GM12878 (cell line): ENCODE measurements at regions not wholly inside any gene's neighbourhood (a gene's known extent, or its start where the extent isn't known, plus 50 kb on each side); places are given as distances from the start of the nearest gene placed in this dataset.

Experiments used
- ATAC-seq: fragments of 200-7000 bp; cut with Tn5 transposase; 3 replicates; pipeline ENCODE4 v1.9.1; 2020; ENCODE audit warnings: mild to moderate bottlenecking, moderate library complexity
- BruUV-seq: library from RNA; stranded (reverse); fragments of 400-500 nt; replicated peaks from 2 replicates; lab custom pipeline; 2021; lab: Mats Ljungman, UMichigan
- CTCF ChIA-PET: fragments of 300-600 bp; sonication (Branson Sonifier 250); formaldehyde crosslinking; extraction: SDS; loops from one replicate; lab custom pipeline; 2021; ENCODE audit warnings: inconsistent platforms; lab: Yijun Ruan, JAX
- POLR2A ChIA-PET: fragments of 350-600 bp; formaldehyde crosslinking; extraction: SDS; loops from one replicate; lab custom pipeline; 2021; ENCODE audit warnings: inconsistent platforms; lab: Charles Lee
- RAD21 ChIA-PET: fragments of 300-600 bp; sonication (Branson Sonifier 250); formaldehyde crosslinking; loops from one replicate; lab custom pipeline; 2023; ENCODE audit warnings: antibody characterized with exemption; ENCODE audit not compliant: unreplicated experiment; lab: Charles Lee
- SMC1A ChIA-PET: fragments of 300-600 bp; sonication (Branson Sonifier 250); formaldehyde crosslinking; loops from one replicate; lab custom pipeline; 2023; ENCODE audit not compliant: unreplicated experiment, uncharacterized antibody; lab: Charles Lee
- DNase-seq: peaks from one replicate; pipeline ENCODE4 v3.0.0-alpha.2; 2011; ENCODE audit warnings: low read depth, low spot score
- FAIRE-seq: peaks from 3 replicates; lab custom pipeline; 2011; peaks lifted over from hg19 to GRCh38; lab: Jason Lieb, UNC
- H2AFZ ChIP-seq: 2 replicates; pipeline ENCODE4 v1.6.0; 2011; ENCODE audit warnings: low read depth, low read length, control low read depth; ENCODE audit not compliant: control insufficient read depth
- H3K27ac ChIP-seq: 2 replicates; pipeline ENCODE4 v1.5.1; 2011; ENCODE audit warnings: control low read depth; ENCODE audit not compliant: control insufficient read depth, insufficient read depth
- H3K27me3 ChIP-seq, 2 experiments: replicated peaks in 1 of 2; 2 replicates each; pipeline versions ENCODE4 v1.6.0 to v1.6.1; 2011; ENCODE audit warnings: low read length in 1 of 2; ENCODE audit not compliant: control insufficient read depth in 2 of 2, insufficient read depth in 2 of 2
- H3K36me3 ChIP-seq, 2 experiments: 2 replicates each; pipeline ENCODE4 v1.5.1; 2011; ENCODE audit warnings: low read length in 1 of 2; ENCODE audit not compliant: control insufficient read depth in 2 of 2, insufficient read depth in 2 of 2
- H3K4me1 ChIP-seq: 2 replicates; pipeline ENCODE4 v1.6.1; 2011; ENCODE audit warnings: mild to moderate bottlenecking, low read length, moderate library complexity, mixed read lengths; ENCODE audit not compliant: control insufficient read depth, insufficient read depth
- H3K4me2 ChIP-seq: 2 replicates; pipeline ENCODE4 v1.6.0; 2011; ENCODE audit warnings: control low read depth; ENCODE audit not compliant: control insufficient read depth, insufficient read depth
- H3K4me3 ChIP-seq: fragments of 200-600 bp; sonication (generic); 2 replicates; pipeline ENCODE4 v1.5.1; 2016
- H3K79me2 ChIP-seq: 2 replicates; pipeline ENCODE4 v1.6.0; 2011; ENCODE audit warnings: low read length; ENCODE audit not compliant: control insufficient read depth, insufficient read depth
- H3K9ac ChIP-seq: 2 replicates; pipeline ENCODE4 v1.8.0; 2011; ENCODE audit warnings: low read length, control low read depth, mixed read lengths; ENCODE audit not compliant: control insufficient read depth, insufficient read depth
- H3K9me3 ChIP-seq: replicated peaks from 3 replicates; pipeline ENCODE4 v1.5.1; 2011; ENCODE audit warnings: mild to moderate bottlenecking, low read length; ENCODE audit not compliant: control insufficient read depth, insufficient read depth
- H4K20me1 ChIP-seq: 2 replicates; pipeline ENCODE4 v1.6.0; 2011; ENCODE audit not compliant: control insufficient read depth, insufficient read depth
- ATF2 ChIP-seq: IDR thresholded peaks from 2 replicates; pipeline ENCODE4 v1.6.1; 2012; ENCODE audit warnings: low read length, inconsistent platforms
- E2F4 ChIP-seq: IDR thresholded peaks from 2 replicates; pipeline ENCODE4 v1.6.1; 2012; ENCODE audit warnings: low read depth, low read length, improper control_type of control experiment
- EGR1 ChIP-seq, 2 experiments: IDR thresholded peaks; 1 replicate in 1 of 2; 2 replicates in 1 of 2; pipeline ENCODE4 v1.6.1; 2011 to 2012; ENCODE audit warnings: low read depth in 2 of 2, low read length in 2 of 2, borderline replicate concordance in 1 of 2, mild to moderate bottlenecking in 1 of 2, moderate library complexity in 1 of 2
- ETV6 ChIP-seq, 2 experiments: fragments of 450-650 bp in 1 of 2; IDR thresholded peaks in 1 of 2; conservative IDR thresholded peaks in 1 of 2; 2 replicates each; pipeline ENCODE4 v1.6.1; 2014; ENCODE audit warnings: antibody characterized with exemption in 1 of 2, borderline replicate concordance in 1 of 2, low read depth in 1 of 2, mild to moderate bottlenecking in 1 of 2, moderate library complexity in 1 of 2
- IRF3 ChIP-seq: fragments of 450-650 bp; IDR thresholded peaks from 2 replicates; pipeline ENCODE4 v1.6.1; 2014; ENCODE audit warnings: mild to moderate bottlenecking
- KLF5 ChIP-seq: fragments of 450-650 bp; IDR thresholded peaks from 2 replicates; pipeline ENCODE4 v1.6.1; 2014; ENCODE audit warnings: mild to moderate bottlenecking; ENCODE audit not compliant: partially characterized antibody
- MTA3 ChIP-seq: IDR thresholded peaks from 2 replicates; pipeline ENCODE4 v1.6.1; 2012; ENCODE audit warnings: low read length, inconsistent platforms, borderline replicate concordance
- NR2C2 ChIP-seq: IDR thresholded peaks from 2 replicates; pipeline ENCODE4 v1.6.1; 2011; ENCODE audit warnings: borderline replicate concordance, low read depth; ENCODE audit not compliant: control insufficient read depth, insufficient read length
- PKNOX1 ChIP-seq: fragments of 450-650 bp; IDR thresholded peaks from 2 replicates; pipeline ENCODE4 v1.6.1; 2016; ENCODE audit warnings: mild to moderate bottlenecking
- ZBED1 ChIP-seq: IDR thresholded peaks from 2 replicates; pipeline ENCODE4 v1.6.1; 2016; ENCODE audit warnings: borderline replicate concordance
- ZNF384 ChIP-seq: IDR thresholded peaks from 2 replicates; pipeline ENCODE4 v1.6.1; 2012; ENCODE audit warnings: low read depth, mild to moderate bottlenecking, low read length, improper control_type of control experiment, borderline replicate concordance
- WGBS: methylation state at CpG from one replicate; pipeline ENCODE4 v1.1.6; 2016; ENCODE audit warnings: low lambda C conversion rate; ENCODE audit not compliant: insufficient replicate concordance, insufficient coverage; ENCODE audit errors: missing lambda C conversion rate; 5-methylcytosine and 5-hydroxymethylcytosine counted together
- in situ Hi-C: fragments of 300-500 bp; cut with MboI; formaldehyde crosslinking; loops from 9 replicates; pipeline ENCODE4 v1.14.3; 2018; ENCODE audit warnings: mixed read lengths
- intact Hi-C: fragments of 100-400 bp; cut with micrococcal nuclease; formaldehyde crosslinking; loops from one replicate; pipeline ENCODE4 v1.14.2; 2022; ENCODE audit not compliant: unreplicated experiment

- FAIRE-seq (no peak), ATAC-seq (no peak), DNase-seq (no peak)
- H3K4me3 ChIP-seq: no peak overlapping the region
- CTCF ChIA-PET: no interaction called here
- no peak overlapping the region for H2AFZ ChIP-seq
- no TSS peak for BruUV-seq
- WGBS: 14% methylated on average over 8 of the region's 8 CpGs
- H3K9me3 ChIP-seq: no peaks in the 10 kb centered on the region
- in situ Hi-C loops: no loop called here
- no peaks in the 10 kb centered on the region for H4K20me1 ChIP-seq
- POLR2A ChIA-PET: no interaction called here
- no peaks in the 10 kb centered on the region for H3K36me3 ChIP-seq
- RAD21 ChIA-PET: no interaction called here
- no peak overlapping the region for H3K9ac ChIP-seq
- H3K4me1 ChIP-seq: no peaks in the 10 kb centered on the region
- H3K27me3 ChIP-seq: peaks cover 0 to 2% of the 10 kb centered on the region in 2 experiments; a peak in 3 of 4 replicates
- no peaks in the 10 kb centered on the region for H3K79me2 ChIP-seq
- TF ChIP-seq ETV6 (conservative IDR thresholded peaks at IDR 0.05 in 1 of 2, IDR thresholded peaks at IDR 0.05 in 1 of 2; ENCODE audit: borderline replicate concordance in 1 of 2, low read depth in 1 of 2) (no peak), KLF5 (no peak)
- H3K27ac ChIP-seq: no peak overlapping the region
- SMC1A ChIA-PET: no interaction called here
- intact Hi-C loops: loop anchor here (10.0 kb wide), 1 partner anchor 758 kb away; no protein-coding TSS in a partner anchor
- no peak overlapping the region for H3K4me2 ChIP-seq
Measured at GRCh38 chr10:78436706-78437406, 403.2 kb downstream of the RPS24 start.

- Histone ChIP-seq H3K27ac (no peak overlapping the region), H3K4me2 (no peak overlapping the region), H3K79me2 (no peaks in the 10 kb centered on the region), H3K36me3 (no peaks in the 10 kb centered on the region), H3K4me1 (no peaks in the 10 kb centered on the region), H3K4me3 (no peak overlapping the region), H3K27me3 (peaks cover 0 to 2% of the 10 kb centered on the region in 2 experiments; a peak in 3 of 4 replicates), H3K9ac (no peak overlapping the region), H3K9me3 (no peaks in the 10 kb centered on the region), H2AFZ (no peak overlapping the region), H4K20me1 (no peaks in the 10 kb centered on the region)
- no TSS peak for BruUV-seq
- SMC1A ChIA-PET: no interaction called here
- FAIRE-seq: no peak
- ATAC-seq: no peak
- CTCF ChIA-PET: no interaction called here
- intact Hi-C loops: loop anchor here (10.0 kb wide), 1 partner anchor 757 kb away; no protein-coding TSS in a partner anchor
- WGBS: 0% methylated on average over 5 of the region's 5 CpGs
- in situ Hi-C loops: no loop called here
- RAD21 ChIA-PET: no interaction called here
- DNase-seq: no peak
- POLR2A ChIA-PET: no interaction called here
- TF ChIP-seq EGR1 (IDR thresholded peaks at IDR 0.05; ENCODE audit: borderline replicate concordance in 1 of 2, low read depth in 2 of 2, low read length in 2 of 2): no peak
- TF ChIP-seq PKNOX1: no peak
- no peak for TF ChIP-seq ATF2
- no peak for TF ChIP-seq MTA3
- TF ChIP-seq ZNF384: no peak
- TF ChIP-seq NR2C2: no peak
- TF ChIP-seq E2F4: no peak
- no peak for TF ChIP-seq ZBED1
- TF ChIP-seq IRF3: no peak
Measured at GRCh38 chr10:78437407-78437768, 403.7 kb downstream of the RPS24 start.
